KMS-11 (cell line): ENCODE measurements at regions not wholly inside any gene's neighbourhood (a gene's known extent, or its start where the extent isn't known, plus 50 kb on each side); places are given as distances from the start of the nearest gene placed in this dataset.

Experiments used
- H2AFZ ChIP-seq: fragments of 200-600 bp; sonication (generic); 2 replicates; pipeline ENCODE4 v1.6.1; 2016; ENCODE audit warnings: antibody characterized with exemption, mixed run types, low read depth
- H3K27ac ChIP-seq: fragments of 200-600 bp; sonication (generic); 2 replicates; pipeline ENCODE4 v1.6.1; 2016; ENCODE audit warnings: mild to moderate bottlenecking, mixed run types
- H3K27me3 ChIP-seq: fragments of 200-600 bp; sonication (generic); 2 replicates; pipeline ENCODE4 v1.6.1; 2017; ENCODE audit warnings: mild to moderate bottlenecking, low read depth, mixed run types, moderate library complexity; ENCODE audit not compliant: insufficient read depth
- H3K36me3 ChIP-seq: fragments of 200-600 bp; sonication (generic); 2 replicates; pipeline ENCODE4 v1.6.1; 2017; ENCODE audit warnings: mild to moderate bottlenecking, mixed run types; ENCODE audit not compliant: insufficient read depth
- H3K4me1 ChIP-seq: fragments of 200-600 bp; sonication (generic); 2 replicates; pipeline ENCODE4 v1.6.1; 2016; ENCODE audit warnings: mild to moderate bottlenecking, low read depth, mixed run types; ENCODE audit not compliant: poor library complexity, severe bottlenecking
- H3K4me2 ChIP-seq: fragments of 200-600 bp; sonication (generic); 2 replicates; pipeline ENCODE4 v1.7.0; 2016; ENCODE audit warnings: mild to moderate bottlenecking, mixed run types
- H3K4me3 ChIP-seq: fragments of 200-600 bp; sonication (generic); IDR thresholded peaks from 2 replicates; pipeline ENCODE4 v1.6.1; 2017; ENCODE audit warnings: low read depth, low read length, mixed read lengths; ENCODE audit not compliant: insufficient read depth
- H3K79me2 ChIP-seq: fragments of 200-600 bp; sonication (generic); 2 replicates; pipeline ENCODE4 v1.6.1; 2016; ENCODE audit warnings: low read depth, mixed run types; ENCODE audit not compliant: insufficient read depth
- H3K9ac ChIP-seq: fragments of 200-600 bp; sonication (generic); 2 replicates; pipeline ENCODE4 v1.6.1; 2016; ENCODE audit warnings: mild to moderate bottlenecking, mixed run types
- H4K20me1 ChIP-seq: fragments of 200-600 bp; sonication (generic); 2 replicates; pipeline ENCODE4 v1.6.1; 2016; ENCODE audit warnings: mild to moderate bottlenecking, mixed run types; ENCODE audit not compliant: insufficient read depth
- CTCF ChIP-seq: fragments of 200-600 bp; sonication (generic); conservative IDR thresholded peaks from 2 replicates; pipeline ENCODE4 v1.6.1; 2017; ENCODE audit warnings: low read depth, mild to moderate bottlenecking, antibody characterized with exemption, low read length, moderate library complexity, mixed read lengths

DNA sequence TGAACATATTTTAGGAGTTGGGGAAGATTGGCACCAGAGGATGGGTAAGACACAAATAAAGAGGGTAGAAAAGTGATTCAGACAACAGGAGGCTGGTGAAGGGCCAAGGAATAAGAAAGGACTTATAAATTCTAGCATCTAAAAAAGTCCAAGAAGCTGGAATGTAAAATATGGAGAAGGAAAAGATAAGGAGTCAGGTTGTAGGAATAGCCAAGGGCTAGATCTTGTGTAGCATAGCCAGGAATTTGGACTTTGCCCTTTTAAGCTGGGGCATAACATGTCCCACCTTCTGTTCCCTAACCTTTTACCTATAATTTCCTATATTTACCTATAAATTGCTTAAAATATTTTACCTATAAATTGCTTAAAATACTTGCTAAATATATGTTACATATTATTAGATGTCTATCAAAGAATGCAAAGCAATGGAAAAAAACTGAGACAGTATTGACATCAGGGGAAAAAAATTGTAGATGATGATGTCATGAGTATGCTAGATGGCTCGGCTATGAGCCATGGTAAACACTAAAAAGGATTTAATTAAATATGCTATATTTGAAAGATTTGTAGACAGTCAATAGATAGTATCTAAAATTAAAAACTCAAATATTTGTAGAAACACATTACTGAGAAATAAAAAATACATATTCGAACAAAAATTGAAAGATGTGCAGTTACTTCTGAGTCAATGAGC lies 99.7 kb upstream of the PLEKHG7 start:
- Histone ChIP-seq H3K4me1 (no peaks in the 10 kb centered on the region), H3K27ac (no peak overlapping the region), H3K4me2 (no peak overlapping the region), H3K27me3 (no peaks in the 10 kb centered on the region), H4K20me1 (no peaks in the 10 kb centered on the region), H3K9ac (no peak overlapping the region), H2AFZ (no peak overlapping the region), H3K4me3 (no peak overlapping the region), H3K36me3 (no peaks in the 10 kb centered on the region), H3K79me2 (no peaks in the 10 kb centered on the region)
- TF ChIP-seq CTCF, result no peak

- no peak for TF ChIP-seq CTCF
- H3K36me3 ChIP-seq, result no peaks in the 10 kb centered on the region
- H3K4me1 ChIP-seq, result no peaks in the 10 kb centered on the region
- H3K9ac ChIP-seq, result no peak overlapping the region
- H3K27ac ChIP-seq, result no peak overlapping the region
- H3K79me2 ChIP-seq, result no peaks in the 10 kb centered on the region
- H2AFZ ChIP-seq, result no peak overlapping the region
- no peak overlapping the region for H3K4me3 ChIP-seq
- H3K4me2 ChIP-seq, result no peak overlapping the region
- H4K20me1 ChIP-seq, result no peaks in the 10 kb centered on the region
- H3K27me3 ChIP-seq, result no peaks in the 10 kb centered on the region
These were observed 100.3 kb upstream of the PLEKHG7 start for GRCh38 chr12:92602476-92602875.

GRCh38 chr12:92601680-92602079 lies 101.1 kb upstream of the PLEKHG7 start:
- Histone ChIP-seq H2AFZ (no peak overlapping the region), H3K9ac (no peak overlapping the region), H4K20me1 (no peaks in the 10 kb centered on the region), H3K4me3 (no peak overlapping the region), H3K4me1 (no peaks in the 10 kb centered on the region), H3K36me3 (no peaks in the 10 kb centered on the region), H3K27ac (no peak overlapping the region), H3K27me3 (no peaks in the 10 kb centered on the region), H3K4me2 (no peak overlapping the region), H3K79me2 (no peaks in the 10 kb centered on the region)
- TF ChIP-seq CTCF, result no peak

DNA sequence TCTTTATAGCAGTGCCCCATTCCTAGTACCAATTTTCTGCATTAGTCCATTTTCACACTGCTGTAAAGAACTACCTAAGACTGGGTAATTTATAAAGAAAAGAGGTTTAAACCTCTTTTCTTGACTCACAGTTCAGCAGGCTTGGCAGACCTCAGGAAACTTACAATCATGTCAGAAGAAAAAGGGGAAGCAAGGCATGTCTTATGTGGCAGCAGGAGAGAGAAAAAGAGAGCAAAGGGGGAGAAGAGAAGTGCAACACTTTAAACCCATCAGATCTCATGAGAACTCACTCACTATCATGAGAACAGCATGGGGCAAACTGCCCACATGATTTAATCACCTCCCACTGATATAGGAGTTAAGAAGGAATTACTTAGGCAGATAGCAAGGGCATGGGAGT lies 101.6 kb upstream of the PLEKHG7 start:
- Histone ChIP-seq H3K79me2 (no peaks in the 10 kb centered on the region), H3K36me3 (no peaks in the 10 kb centered on the region), H3K27ac (no peak overlapping the region), H3K4me2 (no peak overlapping the region), H3K27me3 (no peaks in the 10 kb centered on the region), H3K9ac (no peak overlapping the region), H2AFZ (no peak overlapping the region), H3K4me3 (no peak overlapping the region), H3K4me1 (no peaks in the 10 kb centered on the region), H4K20me1 (no peaks in the 10 kb centered on the region)
- no peak for TF ChIP-seq CTCF
